Activated naive CD8-positive, alpha-beta T cell treated with anti-CD3 and anti-CD28 coated beads, Interleukin-2, amount 10 ng/mL, durations not matched to agents 7 days and 5 days (primary cell): ENCODE measurements at regions not wholly inside any gene's neighbourhood (a gene's known extent, or its start where the extent isn't known, plus 50 kb on each side); places are given as distances from the start of the nearest gene placed in this dataset.

ENCODE experiments used
- ATAC-seq: fragments of 150-1000 bp; cut with Tn5 transposase; one replicate; pipeline ENCODE4 v1.10.0; 2021; ENCODE audit warnings: low read depth, moderate library complexity
- POLR2A ChIA-PET: fragments of 350-600 bp; sonication (Branson Sonifier 250); formaldehyde crosslinking; loops from one replicate; lab custom pipeline; 2021; ENCODE audit warnings: antibody characterized with exemption; lab: Charles Lee
- DNase-seq: peaks from one replicate; pipeline ENCODE4 v3.0.0; 2021
- H3K27ac Mint-ChIP-seq: one replicate; pipeline ENCODE4 v1.8.0; 2022; ENCODE audit warnings: mild to moderate bottlenecking, mixed read lengths
- H3K27me3 Mint-ChIP-seq: one replicate; pipeline ENCODE4 v1.8.0; 2022; ENCODE audit warnings: mild to moderate bottlenecking, moderate library complexity, mixed read lengths
- H3K36me3 Mint-ChIP-seq: one replicate; pipeline ENCODE4 v1.8.0; 2021; ENCODE audit warnings: mild to moderate bottlenecking, mixed read lengths
- H3K4me1 Mint-ChIP-seq: one replicate; pipeline ENCODE4 v1.8.0; 2021; ENCODE audit warnings: mixed read lengths
- H3K4me3 Mint-ChIP-seq: one replicate; pipeline ENCODE4 v1.8.0; 2022; ENCODE audit warnings: mild to moderate bottlenecking, moderate library complexity, mixed read lengths
- H3K9me3 Mint-ChIP-seq: one replicate; pipeline ENCODE4 v1.8.0; 2021; ENCODE audit warnings: mixed read lengths

- Mint-ChIP-seq H3K27ac (no peak overlapping the region), H3K9me3 (no peaks in the 10 kb centered on the region), H3K27me3 (peaks cover 29% of the 10 kb centered on the region), H3K4me1 (no peaks in the 10 kb centered on the region), H3K4me3 (no peak overlapping the region), H3K36me3 (no peaks in the 10 kb centered on the region)
- ATAC-seq (no peak), DNase-seq (no peak)
- POLR2A ChIA-PET, result no interaction called here
Observed at GRCh38 chr7:155360495-155361345, 63.0 kb downstream of the INSIG1 start.

GRCh38 chr7:155361346-155361680, 63.6 kb downstream of the INSIG1 start:
- Mint-ChIP-seq H3K27ac (no peak overlapping the region), H3K9me3 (no peaks in the 10 kb centered on the region)
- POLR2A ChIA-PET, result no interaction called here

GRCh38 chr7:155361947-155362346, 64.3 kb downstream of the INSIG1 start:
- no peaks in the 10 kb centered on the region for H3K4me1 Mint-ChIP-seq
- DNase-seq, result no peak
- H3K27ac Mint-ChIP-seq, result no peak overlapping the region

More at GRCh38 chr7:155361346-155361680, 63.6 kb downstream of the INSIG1 start:
- Mint-ChIP-seq H3K4me1 (no peaks in the 10 kb centered on the region), H3K4me3 (no peak overlapping the region), H3K36me3 (no peaks in the 10 kb centered on the region), H3K27me3 (peaks cover 29% of the 10 kb centered on the region)
- ATAC-seq (no peak), DNase-seq (no peak)

GRCh38 chr7:155362380-155363145, 64.9 kb downstream of the INSIG1 start:
- POLR2A ChIA-PET, result no interaction called here
- Mint-ChIP-seq H3K4me1 (no peaks in the 10 kb centered on the region), H3K36me3 (no peaks in the 10 kb centered on the region), H3K4me3 (no peak overlapping the region), H3K27me3 (peaks cover 29% of the 10 kb centered on the region), H3K27ac (no peak overlapping the region), H3K9me3 (no peaks in the 10 kb centered on the region)
- ATAC-seq, result no peak
- no peak for DNase-seq

More at GRCh38 chr7:155361947-155362346, 64.3 kb downstream of the INSIG1 start:
- Mint-ChIP-seq H3K4me3 (no peak overlapping the region), H3K27me3 (peaks cover 29% of the 10 kb centered on the region), H3K36me3 (no peaks in the 10 kb centered on the region), H3K9me3 (no peaks in the 10 kb centered on the region)
- ATAC-seq, result no peak
- POLR2A ChIA-PET, result no interaction called here

- no peaks in the 10 kb centered on the region for H3K36me3 Mint-ChIP-seq
- no peaks in the 10 kb centered on the region for H3K9me3 Mint-ChIP-seq
- ATAC-seq (no peak), DNase-seq (no peak)
- peaks cover 29% of the 10 kb centered on the region for H3K27me3 Mint-ChIP-seq
- H3K4me3 Mint-ChIP-seq, result no peak overlapping the region
- H3K4me1 Mint-ChIP-seq, result no peaks in the 10 kb centered on the region
- POLR2A ChIA-PET, result no interaction called here
- no peak overlapping the region for H3K27ac Mint-ChIP-seq
Observed at GRCh38 chr7:155363146-155363539, 65.5 kb downstream of the INSIG1 start.

GRCh38 chr7:155363852-155364600, 66.3 kb downstream of the INSIG1 start:
- DNase-seq (no peak), ATAC-seq (no peak)

GRCh38 chr7:155365146-155365874, 67.6 kb downstream of the INSIG1 start:
- Mint-ChIP-seq H3K4me1 (no peaks in the 10 kb centered on the region), H3K27ac (no peak overlapping the region), H3K9me3 (no peaks in the 10 kb centered on the region), H3K36me3 (no peaks in the 10 kb centered on the region), H3K4me3 (no peak overlapping the region), H3K27me3 (peaks cover 38% of the 10 kb centered on the region)
- POLR2A ChIA-PET, result no interaction called here
- DNase-seq (no peak), ATAC-seq (no peak)

More at GRCh38 chr7:155363852-155364600, 66.3 kb downstream of the INSIG1 start:
- H3K27ac Mint-ChIP-seq, result no peak overlapping the region
- peaks cover 30% of the 10 kb centered on the region for H3K27me3 Mint-ChIP-seq
- POLR2A ChIA-PET, result no interaction called here
- H3K4me3 Mint-ChIP-seq, result no peak overlapping the region
- no peaks in the 10 kb centered on the region for H3K36me3 Mint-ChIP-seq
- no peaks in the 10 kb centered on the region for H3K4me1 Mint-ChIP-seq
- no peaks in the 10 kb centered on the region for H3K9me3 Mint-ChIP-seq

- ATAC-seq, result no peak
- Mint-ChIP-seq H3K4me1 (peaks cover 10% of the 10 kb centered on the region), H3K27me3 (peaks cover 48% of the 10 kb centered on the region), H3K4me3 (no peak overlapping the region), H3K9me3 (no peaks in the 10 kb centered on the region), H3K36me3 (no peaks in the 10 kb centered on the region), H3K27ac (no peak overlapping the region)
- no peak for DNase-seq
- POLR2A ChIA-PET, result no interaction called here
Observed at GRCh38 chr7:155368894-155369600, 71.4 kb downstream of the INSIG1 start.

- Mint-ChIP-seq H3K4me1 (peaks cover 12% of the 10 kb centered on the region), H3K4me3 (no peak overlapping the region), H3K9me3 (no peaks in the 10 kb centered on the region), H3K36me3 (no peaks in the 10 kb centered on the region), H3K27ac (no peak overlapping the region), H3K27me3 (peaks cover 50% of the 10 kb centered on the region)
- DNase-seq (no peak), ATAC-seq (no peak)
- POLR2A ChIA-PET, result no interaction called here
Observed at GRCh38 chr7:155369766-155370165, 72.1 kb downstream of the INSIG1 start.

GRCh38 chr7:155371331-155371883, 73.7 kb downstream of the INSIG1 start:
- H3K27me3 Mint-ChIP-seq, result peaks cover 59% of the 10 kb centered on the region
- no peaks in the 10 kb centered on the region for H3K9me3 Mint-ChIP-seq
- no peak overlapping the region for H3K4me3 Mint-ChIP-seq
- DNase-seq, result no peak
- no peak for ATAC-seq
- H3K27ac Mint-ChIP-seq, result no peak overlapping the region
- H3K4me1 Mint-ChIP-seq, result peaks cover 26% of the 10 kb centered on the region
- H3K36me3 Mint-ChIP-seq, result no peaks in the 10 kb centered on the region
- POLR2A ChIA-PET, result no interaction called here

- H3K4me3 Mint-ChIP-seq, result peak overlapping the region; percentile 70
- DNase-seq (peak; percentile 66), ATAC-seq (peak; percentile 76)
- POLR2A ChIA-PET, result no interaction called here
- H3K36me3 Mint-ChIP-seq, result no peaks in the 10 kb centered on the region
- no peak overlapping the region for H3K27ac Mint-ChIP-seq
- H3K27me3 Mint-ChIP-seq, result peaks cover 66% of the 10 kb centered on the region
- H3K9me3 Mint-ChIP-seq, result no peaks in the 10 kb centered on the region
- peaks cover 26% of the 10 kb centered on the region for H3K4me1 Mint-ChIP-seq
Observed at GRCh38 chr7:155371884-155372781, 74.5 kb downstream of the INSIG1 start.
